B cell (primary cell): ENCODE measurements at regions not wholly inside any gene's neighbourhood (a gene's known extent, or its start where the extent isn't known, plus 50 kb on each side); places are given as distances from the start of the nearest gene placed in this dataset.

Source experiments
- EZH2 ChIP-seq: IDR thresholded peaks from 2 replicates; pipeline ENCODE4 v1.6.1; 2012; ENCODE audit warnings: borderline replicate concordance, low read depth, mild to moderate bottlenecking, moderate library complexity, low read length; ENCODE audit not compliant: insufficient read depth, poor library complexity, severe bottlenecking
- TF ChIP-seq, protein P1 (sequence below): fragments of 200-600 bp; IDR thresholded peaks from one replicate; pipeline ENCODE4 v1.8.0; 2022; ENCODE audit warnings: antibody characterized with exemption, mild to moderate bottlenecking

DNA sequence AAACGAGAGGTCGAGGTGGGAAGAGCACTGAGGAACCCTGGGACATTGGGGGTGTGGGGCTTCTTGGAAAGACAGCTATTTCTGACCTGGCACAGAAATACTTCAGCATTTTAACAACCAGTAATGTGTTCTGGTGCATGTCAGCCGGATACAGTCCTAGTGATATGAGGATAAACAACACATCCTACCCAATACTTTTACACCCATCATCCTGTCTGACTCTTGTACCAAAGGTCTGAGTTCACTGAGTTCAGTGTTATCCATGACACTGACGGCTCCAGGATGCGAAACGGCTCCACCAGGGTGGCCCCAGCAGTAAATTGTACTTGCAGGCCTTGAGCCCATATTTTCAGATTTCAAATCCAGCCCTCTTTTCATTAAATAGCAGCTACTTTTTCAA lies 65.9 kb upstream of the SH3BP4 start:
- TF ChIP-seq, protein P1, sequence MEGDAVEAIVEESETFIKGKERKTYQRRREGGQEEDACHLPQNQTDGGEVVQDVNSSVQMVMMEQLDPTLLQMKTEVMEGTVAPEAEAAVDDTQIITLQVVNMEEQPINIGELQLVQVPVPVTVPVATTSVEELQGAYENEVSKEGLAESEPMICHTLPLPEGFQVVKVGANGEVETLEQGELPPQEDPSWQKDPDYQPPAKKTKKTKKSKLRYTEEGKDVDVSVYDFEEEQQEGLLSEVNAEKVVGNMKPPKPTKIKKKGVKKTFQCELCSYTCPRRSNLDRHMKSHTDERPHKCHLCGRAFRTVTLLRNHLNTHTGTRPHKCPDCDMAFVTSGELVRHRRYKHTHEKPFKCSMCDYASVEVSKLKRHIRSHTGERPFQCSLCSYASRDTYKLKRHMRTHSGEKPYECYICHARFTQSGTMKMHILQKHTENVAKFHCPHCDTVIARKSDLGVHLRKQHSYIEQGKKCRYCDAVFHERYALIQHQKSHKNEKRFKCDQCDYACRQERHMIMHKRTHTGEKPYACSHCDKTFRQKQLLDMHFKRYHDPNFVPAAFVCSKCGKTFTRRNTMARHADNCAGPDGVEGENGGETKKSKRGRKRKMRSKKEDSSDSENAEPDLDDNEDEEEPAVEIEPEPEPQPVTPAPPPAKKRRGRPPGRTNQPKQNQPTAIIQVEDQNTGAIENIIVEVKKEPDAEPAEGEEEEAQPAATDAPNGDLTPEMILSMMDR, result no peak
- TF ChIP-seq EZH2, result no peak
